ENCODE measurements at regions not wholly inside any gene's neighbourhood (a gene's known extent, or its start where the extent isn't known, plus 50 kb on each side); places are given as distances from the start of the nearest gene placed in this dataset.

- TF ChIP-seq THRAP3 (IDR thresholded peaks at IDR 0.05; ENCODE audit: borderline replicate concordance), result no peak
- 0 out of 2 replicates have a peak, but pooled peaks have one; percentile 30 for TF ChIP-seq LCOR (CRISPR knock-in tag; IDR thresholded peaks at IDR 0.05)
- no peak for TF ChIP-seq CBFB (CRISPR knock-in tag; IDR thresholded peaks at IDR 0.05)
- peak; percentile 85 for TF ChIP-seq TCF7 (IDR thresholded peaks at IDR 0.05; ENCODE audit: borderline replicate concordance)
- no peak for TF ChIP-seq ZNF263 (CRISPR knock-in tag; IDR thresholded peaks at IDR 0.05; ENCODE audit: borderline replicate concordance)
- TF ChIP-seq TBP (optimal IDR thresholded peaks at IDR 0.05; ENCODE audit: low read depth, low read length), result no peak
- peak; percentile 37; the same call in 1 of the 2 replicates for TF ChIP-seq CBFA2T3 (IDR thresholded peaks at IDR 0.05)
- TF ChIP-seq TEAD1 (CRISPR knock-in tag; IDR thresholded peaks at IDR 0.05), result 0 out of 4 replicates have a peak, but pooled peaks of 1 of the 2 experiments have one; percentile 63
- TF ChIP-seq SFPQ (IDR thresholded peaks at IDR 0.05; ENCODE audit: low read depth, low read length), result no peak
- no peak for TF ChIP-seq CREB1 (IDR thresholded peaks at IDR 0.05)
- TF ChIP-seq CREB1 (CRISPR knock-in tag; IDR thresholded peaks at IDR 0.05), result no peak
- no peak for TF ChIP-seq GABPB2 (CRISPR knock-in tag; conservative IDR thresholded peaks at IDR 0.05)
- no peak for TF ChIP-seq GTF2F1 (IDR thresholded peaks at IDR 0.05; ENCODE audit: low read depth, low read length)
- peak; percentile 57; the same call in 1 of the 2 replicates for TF ChIP-seq HLTF (IDR thresholded peaks at IDR 0.05)
- TF ChIP-seq SMARCB1 (IDR thresholded peaks at IDR 0.05; ENCODE audit: insufficient read length, low read depth), result no peak
- TF ChIP-seq ZNF644 (tag; IDR thresholded peaks at IDR 0.05; ENCODE audit: low read depth), result no peak
- no peak for TF ChIP-seq PBX2 (CRISPR knock-in tag; IDR thresholded peaks at IDR 0.05; ENCODE audit: low read depth)
- TF ChIP-seq PBX2 (tag; conservative IDR thresholded peaks at IDR 0.05; ENCODE audit: low read depth), result peak; percentile 60; the same call in 1 of the 2 replicates
- no peak for TF ChIP-seq CTCFL (IDR thresholded peaks at IDR 0.05; ENCODE audit: borderline replicate concordance, insufficient read depth, low read depth, low read length, poor library complexity, severe bottlenecking)
- no peak for TF ChIP-seq SNRNP70 (optimal IDR thresholded peaks at IDR 0.05; ENCODE audit: low read depth, low read length)
- TF ChIP-seq ZNF134 (CRISPR knock-in tag; conservative IDR thresholded peaks at IDR 0.05), result no peak
Observed at GRCh38 chr1:39116860-39117728, 87.4 kb upstream of the MACF1 start (continued).
